Ishikawa (cell line): ENCODE measurements at regions not wholly inside any gene's neighbourhood (a gene's known extent, or its start where the extent isn't known, plus 50 kb on each side); places are given as distances from the start of the nearest gene placed in this dataset.

Experiments used
- EP300 ChIP-seq: IDR thresholded peaks from 2 replicates; pipeline ENCODE4 v1.6.1; 2012; ENCODE audit warnings: borderline replicate concordance
- FOXM1 ChIP-seq: IDR thresholded peaks from 2 replicates; pipeline ENCODE4 v1.6.1; 2012; ENCODE audit warnings: low read depth, borderline replicate concordance
- MAX ChIP-seq: IDR thresholded peaks from 2 replicates; pipeline ENCODE4 v1.6.1; 2012
- NFIC ChIP-seq: IDR thresholded peaks from 2 replicates; pipeline ENCODE4 v1.6.1; 2012
- RAD21 ChIP-seq: IDR thresholded peaks from 2 replicates; pipeline ENCODE4 v1.6.1; 2012; ENCODE audit warnings: low read depth
- REST ChIP-seq: IDR thresholded peaks from 2 replicates; pipeline ENCODE4 v1.6.1; 2012; ENCODE audit warnings: low read depth, mild to moderate bottlenecking
- TAF1 ChIP-seq: IDR thresholded peaks from 2 replicates; pipeline ENCODE4 v1.6.1; 2012; ENCODE audit warnings: low read depth, mild to moderate bottlenecking
- TCF12 ChIP-seq: IDR thresholded peaks from 2 replicates; pipeline ENCODE4 v1.6.1; 2012; ENCODE audit warnings: low read depth
- TEAD4 ChIP-seq: IDR thresholded peaks from 2 replicates; pipeline ENCODE4 v1.6.1; 2012
- YY1 ChIP-seq: IDR thresholded peaks from 2 replicates; pipeline ENCODE4 v1.6.1; 2012; ENCODE audit warnings: low read depth

- TF ChIP-seq FOXM1 (no peak), RAD21 (peak; percentile 31; the same call in 1 of the 2 replicates), TEAD4 (no peak), NFIC (no peak), YY1 (no peak), TAF1 (no peak), EP300 (no peak), MAX (no peak), TCF12 (no peak), REST (no peak)
Measured at GRCh38 chr4:18568600-18568999, 547.0 kb upstream of the LCORL start.
